Activated CD4-positive, CD25-positive, alpha-beta regulatory T cell treated with anti-CD3 and anti-CD28 coated beads, Interleukin-2, amount 50 U/mL, for 16 hours (primary cell): ENCODE measurements at regions not wholly inside any gene's neighbourhood (a gene's known extent, or its start where the extent isn't known, plus 50 kb on each side); places are given as distances from the start of the nearest gene placed in this dataset.
"Not testable (repeated sequence)": the region's sequence is repeated elsewhere in the genome, so short reads cannot be mapped to it uniquely, and the experiment has no call there.

Source experiments
- DNase-seq: peaks from one replicate; pipeline ENCODE4 v3.0.0-alpha.2; 2020; ENCODE audit warnings: low read depth, low spot score

DNA sequence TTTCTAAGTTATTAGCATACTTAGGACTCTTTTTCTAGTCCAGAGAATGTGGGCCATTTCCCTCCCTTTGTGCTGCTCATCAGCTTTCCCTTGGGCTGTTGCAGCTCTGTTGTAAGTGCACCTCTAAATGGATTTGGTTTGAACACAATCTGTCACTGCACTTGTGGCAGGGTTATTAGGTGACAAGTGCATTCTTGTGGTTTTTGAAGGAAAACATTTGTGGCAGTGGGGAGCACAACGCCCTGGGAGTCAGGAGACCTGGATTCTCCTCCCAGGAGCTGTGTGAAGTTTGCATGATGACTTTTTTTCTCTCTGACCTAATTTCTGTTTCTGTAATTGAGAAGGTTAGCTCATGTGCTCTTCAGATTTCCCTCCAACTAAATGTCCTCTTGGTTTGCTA, 630.9 kb upstream of the FAM98A start:
- no peak for DNase-seq

DNA sequence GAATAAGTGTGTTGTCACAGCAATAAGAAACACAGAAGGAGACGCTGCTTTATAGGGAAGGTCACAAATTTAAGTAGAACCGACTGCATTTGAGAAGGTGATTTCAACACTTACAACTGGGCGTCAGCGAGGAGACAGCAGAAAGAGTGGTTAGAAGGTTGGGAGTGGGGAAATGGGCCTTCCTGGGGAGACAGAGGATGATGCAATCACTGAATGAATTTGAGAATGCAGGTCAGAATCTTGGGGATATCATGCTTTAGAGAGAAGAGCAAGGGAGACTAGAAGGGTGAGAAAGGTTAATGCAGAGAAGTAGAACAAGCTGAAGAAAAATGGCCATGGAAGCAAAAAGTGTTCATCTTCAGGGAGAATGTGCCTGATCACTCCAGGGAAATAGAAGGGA, 616.1 kb upstream of the FAM98A start:
- no peak for DNase-seq

DNA sequence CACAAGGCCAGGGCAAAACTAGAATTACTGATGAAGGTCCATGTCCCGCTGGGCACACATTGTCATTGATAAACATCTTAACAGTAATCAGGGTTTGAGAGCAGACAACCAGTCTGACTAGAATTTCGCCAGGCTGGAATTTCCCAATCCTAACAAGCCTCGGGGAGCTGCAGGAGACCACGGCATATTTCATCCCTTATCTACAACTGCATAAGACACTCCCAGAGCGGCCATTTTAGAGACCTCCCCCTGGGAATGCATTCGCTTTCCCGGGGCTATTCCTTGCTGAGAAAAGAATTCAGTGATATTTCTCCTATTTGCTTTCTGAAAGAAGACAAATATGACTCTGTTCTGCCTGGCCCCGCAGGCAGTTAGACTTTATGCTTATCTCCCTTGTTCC, 611.3 kb upstream of the FAM98A start:
- DNase-seq: not testable (repeated sequence)

DNA sequence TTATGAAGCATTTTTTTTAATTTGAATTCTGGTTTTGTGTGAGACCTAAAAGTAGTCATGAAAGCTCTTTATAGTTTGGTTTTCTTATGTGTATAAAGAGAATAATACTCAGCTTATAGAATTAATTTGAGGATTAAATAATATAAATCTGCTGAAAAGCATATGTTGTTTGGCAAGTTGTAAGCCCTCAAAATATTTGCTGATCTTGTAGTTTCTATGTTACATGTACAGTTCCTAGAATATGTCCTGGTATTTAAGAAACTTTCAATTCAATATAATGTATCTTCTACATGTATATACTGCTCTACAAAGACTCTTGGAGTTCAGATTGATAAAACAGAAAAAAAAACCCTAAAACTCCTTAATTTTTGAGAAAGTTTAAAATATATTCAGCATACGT, 605.5 kb upstream of the FAM98A start:
- DNase-seq: no peak

DNA sequence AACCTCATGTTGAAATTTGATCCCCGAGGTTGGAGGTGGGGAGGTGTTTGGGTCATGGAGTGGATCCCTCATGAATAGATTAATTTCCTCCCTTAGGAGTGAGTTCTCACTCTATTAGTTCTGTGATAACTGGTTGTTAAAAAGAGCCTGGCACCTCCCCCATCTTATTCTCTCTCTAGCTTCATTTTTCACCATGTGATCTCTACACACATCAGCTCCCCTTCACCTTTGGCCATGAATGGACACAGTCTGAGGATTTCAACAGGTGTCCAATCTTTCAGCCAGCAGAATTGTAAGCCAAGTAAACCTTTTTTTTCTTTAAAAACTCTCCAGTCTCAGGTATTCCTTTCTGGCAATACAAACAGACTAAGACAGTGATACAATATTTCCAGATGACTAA, 602.0 kb upstream of the FAM98A start:
- DNase-seq: no peak

DNA sequence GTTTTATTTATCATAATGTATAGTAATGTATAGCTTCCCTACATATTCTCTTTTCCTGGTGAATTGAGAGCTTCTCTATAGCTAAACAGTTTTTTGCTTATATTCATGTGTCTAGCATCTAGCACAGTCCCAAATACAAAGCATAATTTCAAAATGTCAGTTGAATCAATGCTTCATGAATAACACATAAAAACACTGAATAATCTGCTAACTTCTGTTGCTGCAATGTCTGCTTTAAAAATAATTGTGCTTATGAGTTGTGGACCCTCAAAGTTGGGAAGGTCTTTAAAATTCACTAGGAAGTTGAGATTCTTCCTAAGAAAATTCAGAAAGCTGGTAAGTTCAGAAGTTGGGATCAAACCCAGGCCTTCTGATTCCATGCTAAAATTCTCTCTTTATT, 600.9 kb upstream of the FAM98A start:
- DNase-seq: no peak

DNA sequence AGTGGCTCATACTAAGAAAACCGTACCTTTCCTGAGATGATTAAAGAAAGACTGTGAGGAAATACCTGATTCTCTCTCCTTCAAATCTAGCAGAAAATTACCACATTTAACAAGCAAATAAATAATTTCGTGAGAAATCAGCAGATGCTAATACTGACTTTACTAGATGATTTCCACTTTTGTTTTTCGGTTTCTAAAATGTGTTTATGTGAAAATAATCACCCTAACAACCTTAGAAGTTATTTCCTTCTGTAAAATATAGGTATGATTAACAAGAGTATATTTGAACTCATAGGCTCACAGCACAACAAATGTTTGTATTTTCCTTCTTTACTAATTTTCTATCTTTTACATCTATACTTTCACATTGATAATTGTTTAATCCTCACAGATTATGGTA, 594.1 kb upstream of the FAM98A start:
- DNase-seq: no peak

DNA sequence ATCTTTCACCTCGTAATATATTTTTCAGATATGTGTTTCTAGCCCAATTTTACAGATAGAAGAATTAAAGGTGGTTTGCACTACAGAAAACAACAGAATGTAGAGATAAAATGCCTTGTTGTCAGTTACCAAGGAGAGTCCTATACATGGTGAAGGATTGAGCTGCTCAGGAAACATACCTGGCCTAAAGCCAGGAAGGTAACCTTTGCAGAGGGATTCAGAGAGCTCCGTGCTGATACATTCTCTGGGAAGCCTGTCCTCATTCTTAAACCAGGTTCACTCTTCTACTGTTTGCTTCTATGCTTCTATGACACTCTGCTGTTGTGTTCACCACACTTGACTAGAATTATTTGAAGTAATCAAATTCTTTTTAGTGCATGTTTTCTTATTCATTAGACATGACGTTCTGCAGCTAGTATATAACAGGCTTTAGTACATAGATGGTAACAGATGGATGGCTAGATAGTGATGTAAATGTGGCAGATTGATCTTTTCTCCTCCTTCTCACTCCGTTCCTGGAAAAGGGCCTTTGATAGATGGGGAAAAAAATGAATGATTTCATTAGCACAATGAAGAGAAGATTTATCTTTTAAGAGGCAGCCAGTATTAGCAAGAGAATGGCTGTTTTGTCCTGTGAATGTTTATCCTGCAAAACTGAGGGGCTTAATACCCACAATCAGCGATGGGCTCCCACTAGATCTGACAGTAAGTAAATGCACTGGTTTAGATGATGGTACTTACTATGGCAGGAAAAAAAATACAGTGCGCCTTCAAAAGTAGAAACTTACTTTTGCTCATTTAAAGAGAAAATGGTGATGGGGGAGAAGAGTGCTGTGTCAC, 589.6 kb upstream of the FAM98A start:
- no peak for DNase-seq

DNA sequence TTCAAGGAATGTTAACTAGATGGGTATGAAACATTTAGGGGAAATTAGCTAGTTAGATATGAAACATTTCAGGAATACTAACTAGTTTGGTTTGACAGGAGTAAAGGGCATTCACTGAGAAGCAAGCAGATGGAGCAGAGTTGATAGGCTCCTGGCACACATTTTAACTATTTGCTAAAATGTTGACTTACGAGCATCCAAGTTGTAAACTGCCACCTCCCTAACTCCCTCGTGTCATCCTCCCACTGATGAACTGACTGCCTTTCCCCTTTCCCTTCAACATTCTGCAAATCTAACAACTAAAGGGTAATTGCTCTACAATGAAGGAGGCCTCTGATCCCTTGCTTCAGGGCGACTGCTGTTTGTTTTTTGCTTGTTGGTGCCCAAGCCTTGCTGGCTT, 580.4 kb upstream of the FAM98A start:
- DNase-seq: no peak

DNA sequence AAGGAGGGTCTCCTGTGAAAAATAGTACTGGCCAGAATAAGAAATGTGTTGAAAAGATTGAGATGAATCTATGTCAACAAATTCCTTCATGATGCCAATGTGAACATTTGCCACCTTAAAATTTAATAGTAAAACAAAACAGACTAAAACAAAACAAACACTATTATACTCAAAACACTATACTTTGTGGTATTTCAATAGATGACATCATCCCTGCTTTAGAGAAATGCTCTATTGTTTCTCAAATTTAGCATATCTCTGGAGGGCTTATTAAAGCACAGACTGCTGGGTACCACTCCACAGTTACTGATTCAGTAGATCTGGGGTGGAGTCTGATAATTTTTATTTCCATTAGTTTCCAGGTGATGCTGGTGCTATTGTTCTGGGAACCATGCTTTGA, 579.4 kb upstream of the FAM98A start:
- no peak for DNase-seq

DNA sequence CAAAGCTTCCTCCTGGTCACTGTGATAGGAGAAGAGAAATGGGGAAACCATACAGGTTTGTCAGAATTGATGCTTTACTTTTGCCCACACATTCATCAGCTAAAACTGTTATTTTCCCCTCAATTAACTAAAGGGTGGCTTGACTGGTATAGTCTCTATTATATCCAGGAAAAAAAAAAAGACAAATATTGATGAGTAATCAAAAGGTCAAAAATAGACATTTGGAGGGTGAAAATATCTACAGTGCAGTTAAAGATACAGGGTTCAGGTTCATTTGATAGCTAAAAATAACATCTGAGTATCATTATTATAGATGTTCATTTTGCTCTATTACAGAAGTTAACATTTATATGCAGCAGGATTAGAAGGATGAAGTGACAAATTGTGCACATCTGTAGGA, 577.6 kb upstream of the FAM98A start:
- no peak for DNase-seq

DNA sequence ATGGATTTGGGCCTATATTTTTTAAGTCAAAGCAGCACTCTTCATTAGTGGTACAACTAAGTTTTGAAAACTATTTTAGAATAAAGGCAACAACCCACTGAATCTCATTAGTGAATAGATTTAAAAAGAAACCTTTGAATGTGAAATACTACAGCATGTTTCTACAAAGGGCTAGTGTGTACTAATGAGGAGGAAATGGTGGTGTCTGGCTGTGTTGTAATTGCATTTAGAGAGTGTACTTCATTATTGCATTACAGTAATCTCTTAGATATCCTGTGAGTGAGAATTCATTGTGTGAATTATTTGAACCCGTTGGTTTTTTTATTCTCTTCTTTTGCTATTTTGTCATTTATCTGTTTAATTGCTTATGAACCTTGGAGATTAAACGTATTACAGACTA, 575.4 kb upstream of the FAM98A start:
- DNase-seq: no peak

DNA sequence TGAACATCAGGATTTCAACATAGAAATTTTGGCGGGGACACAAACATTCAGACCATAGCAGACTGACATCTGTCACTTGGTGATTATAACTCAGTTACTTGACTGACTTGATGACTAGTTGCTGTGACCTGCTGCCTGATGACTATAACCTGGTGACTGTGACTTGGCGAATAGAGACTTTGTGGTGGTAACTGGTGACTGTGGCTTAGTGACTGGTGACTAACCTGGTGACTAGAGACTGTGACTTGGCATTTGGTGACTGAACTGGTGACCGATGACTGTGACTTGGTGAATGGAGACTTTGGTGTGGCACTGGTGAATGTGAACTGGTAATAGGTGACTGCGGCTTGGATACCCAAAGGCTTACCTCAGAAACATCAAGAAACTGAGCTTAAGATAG, 563.1 kb upstream of the FAM98A start:
- no peak for DNase-seq

DNA sequence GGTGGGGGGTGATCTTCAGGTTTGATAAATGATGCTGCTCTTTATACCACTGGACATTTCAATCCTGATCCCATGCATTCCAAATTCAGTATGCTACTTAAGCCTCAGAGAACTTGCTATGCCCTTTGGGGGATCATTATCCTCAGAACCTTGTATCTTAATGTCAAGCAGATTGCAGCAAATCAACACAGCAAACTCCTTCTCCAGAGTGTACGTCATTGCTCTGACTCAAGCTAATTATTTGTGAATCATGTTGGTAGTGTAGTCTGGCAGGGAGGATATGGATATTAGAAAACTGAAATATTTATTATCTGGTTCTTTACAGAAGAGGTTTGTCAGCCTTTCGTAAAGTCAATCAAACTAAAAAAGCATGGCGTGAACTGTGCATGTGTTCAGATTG, 562.5 kb upstream of the FAM98A start:
- no peak for DNase-seq

DNA sequence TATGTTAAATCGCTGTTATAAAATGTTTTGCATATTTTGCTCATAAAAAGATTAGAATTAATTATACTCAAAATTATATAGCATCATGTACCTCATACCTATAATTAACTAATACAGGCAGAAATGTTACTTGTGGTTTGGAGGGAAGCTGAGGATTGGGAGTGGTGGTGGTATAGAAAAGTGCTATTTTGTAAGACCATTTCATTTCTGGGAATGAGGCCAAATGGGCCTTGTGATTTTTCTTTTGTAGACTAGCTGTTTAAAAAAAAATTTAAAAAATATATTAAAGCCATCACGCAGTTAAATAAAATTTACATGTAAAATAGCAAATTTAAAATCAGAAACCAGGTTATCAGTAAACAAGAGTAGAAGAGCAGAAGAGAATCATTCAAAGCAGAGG, 560.8 kb upstream of the FAM98A start:
- no peak for DNase-seq

DNA sequence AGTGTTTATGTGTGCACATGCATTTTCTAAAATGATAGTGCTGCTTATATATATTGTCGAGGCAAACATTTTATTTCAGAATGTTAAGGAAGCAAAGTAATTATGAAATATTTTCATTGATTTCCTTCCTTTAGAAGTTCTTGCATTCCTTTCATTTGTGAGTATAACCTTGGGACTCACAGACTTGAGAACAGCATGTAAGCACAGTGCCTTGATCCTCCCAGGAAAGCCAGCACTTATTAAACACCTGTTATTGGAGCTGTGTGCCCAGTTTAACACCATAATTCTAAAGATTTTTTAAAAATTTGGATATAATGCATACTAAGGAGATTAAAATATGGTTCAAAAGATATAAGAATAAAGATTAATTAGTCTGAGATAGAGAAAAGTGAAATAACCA, 554.4 kb upstream of the FAM98A start:
- DNase-seq: no peak

DNA sequence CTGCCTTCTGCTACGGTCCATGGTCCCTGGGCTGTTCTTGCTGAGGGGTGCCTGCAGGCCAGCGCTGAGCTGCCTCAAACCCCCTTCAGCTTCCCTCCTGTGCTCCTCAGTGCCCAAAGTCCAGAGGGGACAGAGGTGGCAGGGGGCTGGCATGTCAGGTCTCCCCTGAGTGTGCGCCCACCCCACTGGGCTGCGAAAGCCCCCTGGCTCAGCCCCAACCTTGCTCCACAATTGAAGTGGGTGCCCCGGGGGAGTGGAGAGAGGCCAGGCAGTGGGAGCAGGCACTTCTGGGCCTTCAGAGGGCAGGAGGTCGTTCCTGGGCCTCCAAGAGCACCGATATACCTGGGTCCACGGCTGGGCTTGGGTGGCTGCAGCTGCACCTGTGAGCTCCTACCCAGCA, 548.7 kb upstream of the FAM98A start:
- DNase-seq: no peak

DNA sequence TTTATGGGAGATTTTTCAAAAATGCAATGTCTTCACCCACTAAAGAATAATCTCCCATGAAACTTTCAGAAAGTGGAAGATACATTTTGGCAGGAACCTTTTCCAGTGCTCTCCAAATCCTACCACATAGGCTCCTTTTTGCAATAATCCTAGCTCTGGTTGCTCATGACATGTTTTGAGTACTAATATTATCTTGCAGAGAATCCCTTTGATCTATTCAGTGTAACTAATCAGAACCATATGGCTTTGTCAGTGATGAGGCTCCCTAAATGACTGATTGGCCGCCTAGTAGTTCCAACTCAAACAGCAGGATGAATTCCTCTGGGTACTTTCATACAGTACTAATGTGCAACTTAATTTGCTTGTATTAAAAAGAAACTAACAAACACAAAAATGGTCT, 544.0 kb upstream of the FAM98A start:
- no peak for DNase-seq

DNA sequence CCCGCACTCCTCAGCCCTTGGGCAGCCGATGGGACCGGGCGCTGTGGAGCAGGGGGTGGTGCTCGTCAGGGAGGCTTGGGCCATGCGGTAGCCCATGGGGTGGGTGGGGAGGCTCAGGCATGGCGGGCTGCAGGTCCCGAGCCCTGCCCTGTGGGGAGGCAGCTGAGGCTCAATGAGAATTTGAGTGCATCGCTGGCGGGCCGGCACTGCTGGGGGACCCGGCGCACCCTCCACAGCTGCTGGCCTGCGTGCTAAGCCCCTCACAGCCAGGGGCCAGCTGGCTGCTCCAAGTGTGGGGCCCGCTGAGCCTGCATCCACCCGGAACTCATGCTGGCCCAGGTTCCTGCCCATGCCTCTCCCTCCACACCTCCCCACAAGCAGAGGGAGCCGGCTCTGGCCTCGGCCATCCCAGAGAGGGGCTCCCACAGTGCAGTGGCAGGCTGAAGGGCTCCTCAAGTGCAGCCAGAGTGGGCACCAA, 543.5 kb upstream of the FAM98A start:
- not testable (repeated sequence) for DNase-seq

DNA sequence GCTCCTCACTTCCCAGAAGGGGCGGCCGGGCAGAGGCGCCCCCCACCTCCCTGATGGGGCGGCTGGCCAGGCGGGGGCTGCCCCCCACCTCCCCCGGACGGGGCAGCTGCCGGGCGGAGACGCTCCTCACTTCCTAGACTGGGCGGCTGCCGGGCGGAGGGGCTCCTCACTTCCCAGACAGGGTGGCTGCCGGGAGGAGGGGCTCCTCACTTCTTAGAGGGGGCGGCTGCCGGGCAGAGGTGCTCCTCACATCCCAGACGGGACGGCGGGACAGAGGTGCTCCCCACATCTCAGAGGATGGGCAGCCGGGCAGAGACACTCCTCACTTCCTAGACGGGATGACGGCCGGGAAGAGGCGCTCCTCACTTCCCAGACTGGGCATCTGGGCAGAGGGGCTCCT, 534.0 kb upstream of the FAM98A start:
- not testable (repeated sequence) for DNase-seq

DNA sequence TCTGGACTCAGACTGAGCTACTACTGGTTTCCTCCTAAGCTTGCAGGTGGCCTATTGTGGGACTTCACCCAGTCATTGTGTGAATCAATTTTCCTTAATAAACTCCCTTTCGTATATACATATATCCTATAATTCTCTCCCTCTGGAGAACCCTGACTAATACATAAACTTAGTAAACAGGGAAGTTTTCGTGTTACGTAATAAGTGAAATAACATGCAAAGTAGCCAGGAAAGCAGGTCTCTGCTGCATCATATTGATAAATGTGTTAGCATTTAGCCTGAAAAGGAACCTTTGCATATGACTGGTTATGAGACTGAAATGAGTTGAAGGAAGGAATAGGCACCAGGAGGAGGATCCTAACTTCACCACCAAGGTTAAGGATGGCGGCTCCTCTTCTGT, 527.2 kb upstream of the FAM98A start:
- no peak for DNase-seq

DNA sequence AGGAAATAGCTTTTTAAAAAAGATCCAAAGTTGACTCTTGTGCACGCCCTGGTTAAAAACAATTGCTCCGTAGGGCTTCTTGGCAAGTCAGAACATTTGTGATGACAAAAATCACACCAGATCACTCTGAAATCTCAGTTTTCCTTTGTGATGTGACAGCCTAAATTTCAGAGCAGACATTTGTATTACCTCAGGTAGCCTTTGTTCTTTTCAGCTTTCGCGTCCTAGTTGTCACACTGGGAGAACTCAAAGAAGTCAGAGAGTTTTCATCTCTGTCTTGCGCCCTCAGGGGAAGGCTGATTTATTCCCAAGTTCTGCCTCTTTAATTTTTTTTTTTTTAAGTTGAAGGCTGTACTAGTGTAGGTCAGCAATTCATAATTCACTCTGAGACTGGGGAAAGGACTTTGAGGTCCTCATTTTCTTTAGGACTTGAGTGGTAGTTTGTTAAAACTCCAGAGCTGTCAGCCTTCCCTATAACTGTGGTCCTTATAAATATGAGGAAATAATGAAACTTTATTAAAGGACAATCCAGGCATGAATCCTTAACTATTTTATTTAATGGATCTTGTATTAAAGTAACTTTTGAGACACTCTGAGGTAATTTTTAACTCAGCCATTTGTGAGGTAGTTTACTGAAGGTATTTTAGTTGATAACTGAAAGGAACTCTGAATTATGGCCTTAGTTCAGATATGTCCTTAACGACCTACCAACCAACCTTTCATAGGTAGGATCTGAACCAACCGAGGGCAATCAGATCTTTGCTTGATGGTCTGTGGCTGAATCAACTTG, 525.1 kb upstream of the FAM98A start:
- no peak for DNase-seq

DNA sequence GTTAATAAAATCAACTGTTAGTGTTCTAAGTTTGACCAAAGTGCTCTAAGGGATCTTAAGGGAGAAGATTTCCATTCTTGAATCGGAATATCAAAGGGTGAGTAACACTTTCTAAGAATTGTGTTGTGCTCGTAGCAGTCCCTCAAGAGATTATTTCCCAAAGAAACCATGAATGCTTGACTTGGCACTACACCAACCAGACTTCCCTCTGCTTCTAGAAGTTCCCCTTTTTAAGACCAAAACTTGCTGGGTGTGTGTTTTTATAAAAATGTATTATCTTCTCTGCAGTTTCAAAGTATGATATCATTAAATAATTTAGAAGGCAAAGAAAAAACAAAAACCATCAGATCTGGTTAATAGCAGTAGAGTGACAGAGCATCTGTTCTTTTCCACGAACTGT, 522.0 kb upstream of the FAM98A start:
- no peak for DNase-seq
